ENCODE measurements at regions not wholly inside any gene's neighbourhood (a gene's known extent, or its start where the extent isn't known, plus 50 kb on each side); places are given as distances from the start of the nearest gene placed in this dataset.

DNA sequence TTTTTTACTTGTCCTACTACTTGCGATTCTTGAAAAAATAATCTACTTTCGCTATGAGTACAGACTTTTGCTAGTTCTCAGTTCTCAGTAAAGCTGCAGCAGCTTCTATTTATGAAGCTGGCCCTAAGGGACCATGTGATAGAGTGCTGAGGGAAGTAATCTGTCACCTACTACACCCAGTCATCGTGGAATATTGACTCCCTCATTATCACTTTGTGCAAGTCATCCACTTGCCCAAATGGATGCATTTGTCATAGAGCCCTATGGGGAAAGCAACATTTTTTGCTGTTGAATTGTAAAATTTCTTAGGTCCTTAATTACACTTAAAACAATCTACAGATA, 1919.8 kb downstream of the SUCLG1 start:
- no peak overlapping the region for H3K4me2 ChIP-seq (ENCODE audit: low read depth, low read length, poor library complexity, severe bottlenecking)
- no peaks in the 10 kb centered on the region for H3F3A ChIP-seq (ENCODE audit: insufficient read depth)
- no peaks in the 10 kb centered on the region for H3K9me2 ChIP-seq (replicated peaks; ENCODE audit: insufficient read depth, low read length)
- H4K20me1 ChIP-seq (ENCODE audit: low read depth, low read length): no peaks in the 10 kb centered on the region
- H2AFZ ChIP-seq (ENCODE audit: low read depth, low read length, severe bottlenecking): no peak overlapping the region
- H3K27ac ChIP-seq (ENCODE audit: low read depth, low read length): no peak overlapping the region
- H3K9me3 ChIP-seq (ENCODE audit: insufficient read depth, low read length): no peaks in the 10 kb centered on the region
- no peak overlapping the region for H3K4me3 ChIP-seq (ENCODE audit: insufficient read depth, low read length, poor library complexity, severe bottlenecking)
- H3K9ac ChIP-seq (ENCODE audit: low read length): no peak overlapping the region
- no peaks in the 10 kb centered on the region for H3K27me3 ChIP-seq (ENCODE audit: low read length)
- H3K79me2 ChIP-seq (ENCODE audit: insufficient read depth, low read length): no peaks in the 10 kb centered on the region
- H3K36me3 ChIP-seq (ENCODE audit: low read length): no peaks in the 10 kb centered on the region
- no peak for TF ChIP-seq EZH2phosphoT487 (conservative IDR thresholded peaks at IDR 0.05; ENCODE audit: low read length)
- TF ChIP-seq, protein P1, sequence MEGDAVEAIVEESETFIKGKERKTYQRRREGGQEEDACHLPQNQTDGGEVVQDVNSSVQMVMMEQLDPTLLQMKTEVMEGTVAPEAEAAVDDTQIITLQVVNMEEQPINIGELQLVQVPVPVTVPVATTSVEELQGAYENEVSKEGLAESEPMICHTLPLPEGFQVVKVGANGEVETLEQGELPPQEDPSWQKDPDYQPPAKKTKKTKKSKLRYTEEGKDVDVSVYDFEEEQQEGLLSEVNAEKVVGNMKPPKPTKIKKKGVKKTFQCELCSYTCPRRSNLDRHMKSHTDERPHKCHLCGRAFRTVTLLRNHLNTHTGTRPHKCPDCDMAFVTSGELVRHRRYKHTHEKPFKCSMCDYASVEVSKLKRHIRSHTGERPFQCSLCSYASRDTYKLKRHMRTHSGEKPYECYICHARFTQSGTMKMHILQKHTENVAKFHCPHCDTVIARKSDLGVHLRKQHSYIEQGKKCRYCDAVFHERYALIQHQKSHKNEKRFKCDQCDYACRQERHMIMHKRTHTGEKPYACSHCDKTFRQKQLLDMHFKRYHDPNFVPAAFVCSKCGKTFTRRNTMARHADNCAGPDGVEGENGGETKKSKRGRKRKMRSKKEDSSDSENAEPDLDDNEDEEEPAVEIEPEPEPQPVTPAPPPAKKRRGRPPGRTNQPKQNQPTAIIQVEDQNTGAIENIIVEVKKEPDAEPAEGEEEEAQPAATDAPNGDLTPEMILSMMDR (IDR thresholded peaks at IDR 0.05; ENCODE audit: insufficient read depth, low read length, poor library complexity, severe bottlenecking): no peak

DNA sequence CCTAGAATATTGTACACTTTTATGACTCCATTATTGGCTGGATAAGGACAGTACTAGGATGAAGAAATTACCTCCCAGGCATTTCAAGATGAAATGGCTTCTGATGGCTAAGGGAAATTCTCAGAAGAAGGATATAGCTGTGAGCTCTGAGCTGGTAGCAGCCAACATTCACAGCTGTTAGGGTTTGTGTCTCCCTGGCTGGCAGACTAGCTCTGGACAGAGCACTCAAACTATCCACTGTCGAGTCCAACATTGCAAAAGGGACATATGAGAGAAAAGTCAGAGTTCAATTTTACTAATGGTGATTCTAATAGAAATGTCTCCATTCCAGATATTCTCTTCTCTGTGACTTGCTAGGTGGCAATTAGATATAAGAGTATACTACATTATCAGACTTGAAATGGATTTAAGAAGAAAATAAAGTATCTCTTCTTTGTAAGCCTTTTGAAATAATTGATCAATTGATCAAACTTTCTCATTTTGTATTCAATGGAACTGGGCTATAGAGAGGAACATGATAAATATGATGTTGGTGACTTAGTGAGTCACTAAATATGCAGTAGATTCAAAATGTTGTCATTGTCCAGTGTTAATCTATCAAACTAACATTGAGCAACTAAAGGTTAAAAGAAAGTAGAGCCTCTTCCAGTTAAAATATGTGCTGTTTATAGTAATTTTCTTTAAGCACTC, 1920.3 kb downstream of the SUCLG1 start:
- no peaks in the 10 kb centered on the region for H3F3A ChIP-seq (ENCODE audit: insufficient read depth)
- no peaks in the 10 kb centered on the region for H3K9me3 ChIP-seq (ENCODE audit: insufficient read depth, low read length)
- H3K79me2 ChIP-seq (ENCODE audit: insufficient read depth, low read length): no peaks in the 10 kb centered on the region
- H3K4me3 ChIP-seq (ENCODE audit: insufficient read depth, low read length, poor library complexity, severe bottlenecking): no peak overlapping the region
- no peak overlapping the region for H3K4me2 ChIP-seq (ENCODE audit: low read depth, low read length, poor library complexity, severe bottlenecking)
- no peaks in the 10 kb centered on the region for H3K27me3 ChIP-seq (ENCODE audit: low read length)
- TF ChIP-seq, protein P1 (IDR thresholded peaks at IDR 0.05; ENCODE audit: insufficient read depth, low read length, poor library complexity, severe bottlenecking): no peak
- no peak for TF ChIP-seq EZH2phosphoT487 (conservative IDR thresholded peaks at IDR 0.05; ENCODE audit: low read length)
- H3K9me2 ChIP-seq (replicated peaks; ENCODE audit: insufficient read depth, low read length): no peaks in the 10 kb centered on the region
- no peaks in the 10 kb centered on the region for H3K36me3 ChIP-seq (ENCODE audit: low read length)
- no peak overlapping the region for H3K9ac ChIP-seq (ENCODE audit: low read length)
- no peaks in the 10 kb centered on the region for H4K20me1 ChIP-seq (ENCODE audit: low read depth, low read length)
- no peak overlapping the region for H3K27ac ChIP-seq (ENCODE audit: low read depth, low read length)
- no peak overlapping the region for H2AFZ ChIP-seq (ENCODE audit: low read depth, low read length, severe bottlenecking)

DNA sequence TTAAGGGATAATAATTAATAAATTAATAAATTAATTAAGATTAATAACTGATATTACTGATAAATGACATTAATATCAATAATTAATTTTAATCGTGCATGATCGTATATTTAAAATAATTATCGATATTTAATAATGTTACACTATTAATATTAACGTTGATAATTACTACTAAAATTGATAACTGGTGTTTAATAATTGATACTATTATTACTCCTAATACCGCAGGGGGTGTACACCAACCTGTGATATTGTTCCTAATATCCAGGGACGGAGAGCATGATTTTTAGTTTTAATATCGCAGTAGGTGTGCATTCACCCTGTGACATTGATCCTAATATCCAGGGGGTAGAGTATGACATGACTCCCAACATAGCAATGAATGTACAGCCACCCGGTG, 1930.8 kb downstream of the SUCLG1 start:
- H3F3A ChIP-seq (ENCODE audit: insufficient read depth): no peaks in the 10 kb centered on the region
- no peak overlapping the region for H2AFZ ChIP-seq (ENCODE audit: low read depth, low read length, severe bottlenecking)
- H3K9me3 ChIP-seq (ENCODE audit: insufficient read depth, low read length): no peaks in the 10 kb centered on the region
- H3K36me3 ChIP-seq (ENCODE audit: low read length): no peaks in the 10 kb centered on the region
- no peaks in the 10 kb centered on the region for H3K9me2 ChIP-seq (replicated peaks; ENCODE audit: insufficient read depth, low read length)
- H3K9ac ChIP-seq (ENCODE audit: low read length): no peak overlapping the region
- no peak overlapping the region for H3K4me3 ChIP-seq (ENCODE audit: insufficient read depth, low read length, poor library complexity, severe bottlenecking)
- no peaks in the 10 kb centered on the region for H3K79me2 ChIP-seq (ENCODE audit: insufficient read depth, low read length)
- TF ChIP-seq, protein P1 (IDR thresholded peaks at IDR 0.05; ENCODE audit: insufficient read depth, low read length, poor library complexity, severe bottlenecking): no peak
- TF ChIP-seq EZH2phosphoT487 (conservative IDR thresholded peaks at IDR 0.05; ENCODE audit: low read length): no peak
- no peaks in the 10 kb centered on the region for H4K20me1 ChIP-seq (ENCODE audit: low read depth, low read length)
- H3K27me3 ChIP-seq (ENCODE audit: low read length): no peaks in the 10 kb centered on the region
- no peak overlapping the region for H3K27ac ChIP-seq (ENCODE audit: low read depth, low read length)
- no peak overlapping the region for H3K4me2 ChIP-seq (ENCODE audit: low read depth, low read length, poor library complexity, severe bottlenecking)

Data from SU-DHL-6 (cell line).